Brain microvascular endothelial cell (primary cell): ENCODE measurements at regions not wholly inside any gene's neighbourhood (a gene's known extent, or its start where the extent isn't known, plus 50 kb on each side); places are given as distances from the start of the nearest gene placed in this dataset.

Experiments
- DNase-seq: peaks from one replicate; pipeline ENCODE4 v3.0.0-alpha.2; 2020
- H3K27ac ChIP-seq: fragments of 250-450 bp; sonication (Bioruptor Pico); 2 replicates; pipeline ENCODE4 v1.5.1; 2020; ENCODE audit warnings: mild to moderate bottlenecking, moderate library complexity
- H3K27me3 ChIP-seq: fragments of 250-450 bp; sonication (Bioruptor Pico); replicated peaks from 2 replicates; pipeline ENCODE4 v1.5.1; 2020; ENCODE audit warnings: mild to moderate bottlenecking
- H3K36me3 ChIP-seq: fragments of 250-450 bp; sonication (Bioruptor Pico); replicated peaks from 2 replicates; pipeline ENCODE4 v1.5.1; 2020; ENCODE audit warnings: mild to moderate bottlenecking
- H3K4me3 ChIP-seq: 2 replicates; pipeline ENCODE4 v1.5.1; 2011; ENCODE audit warnings: low read depth, mild to moderate bottlenecking, control low read depth, low read length, moderate library complexity
- CTCF ChIP-seq: IDR thresholded peaks from 2 replicates; pipeline ENCODE4 v1.5.1; 2011; ENCODE audit warnings: low read depth, mild to moderate bottlenecking, moderate library complexity, low read length, control low read depth, inconsistent platforms; ENCODE audit errors: missing control alignments
- in situ Hi-C: cut with HindIII; loops from 2 replicates; pipeline ENCODE4 v1.10.0; 2017; ENCODE audit warnings: low sequenced_read_pairs, low pct_ligation_motif_present

DNA sequence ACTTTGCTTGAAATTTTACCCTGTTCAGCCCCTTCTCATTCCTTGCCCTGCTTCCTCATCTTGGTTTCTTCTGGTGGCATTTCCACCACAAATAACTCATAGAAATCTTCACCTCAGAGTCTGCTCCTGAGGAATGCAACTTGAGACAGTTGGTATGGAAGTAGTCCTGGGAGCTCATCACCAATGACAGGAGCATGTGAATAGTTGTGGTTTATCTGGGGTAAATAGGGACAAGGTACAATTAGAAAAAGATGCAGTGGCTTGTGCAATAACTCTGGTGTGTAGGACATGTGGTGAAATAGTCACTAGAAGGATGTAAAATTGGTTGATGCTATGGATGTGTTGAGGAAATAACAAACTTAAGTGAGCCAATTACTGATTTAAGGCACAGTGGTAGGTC, 72.7 kb upstream of the CHRNA7 start:
- no peak for TF ChIP-seq CTCF
- no peak for DNase-seq
- H3K36me3 ChIP-seq, result no peaks in the 10 kb centered on the region
- no peak overlapping the region for H3K4me3 ChIP-seq
- in situ Hi-C loops, result no loop called here
- no peaks in the 10 kb centered on the region for H3K27me3 ChIP-seq
- no peak overlapping the region for H3K27ac ChIP-seq

DNA sequence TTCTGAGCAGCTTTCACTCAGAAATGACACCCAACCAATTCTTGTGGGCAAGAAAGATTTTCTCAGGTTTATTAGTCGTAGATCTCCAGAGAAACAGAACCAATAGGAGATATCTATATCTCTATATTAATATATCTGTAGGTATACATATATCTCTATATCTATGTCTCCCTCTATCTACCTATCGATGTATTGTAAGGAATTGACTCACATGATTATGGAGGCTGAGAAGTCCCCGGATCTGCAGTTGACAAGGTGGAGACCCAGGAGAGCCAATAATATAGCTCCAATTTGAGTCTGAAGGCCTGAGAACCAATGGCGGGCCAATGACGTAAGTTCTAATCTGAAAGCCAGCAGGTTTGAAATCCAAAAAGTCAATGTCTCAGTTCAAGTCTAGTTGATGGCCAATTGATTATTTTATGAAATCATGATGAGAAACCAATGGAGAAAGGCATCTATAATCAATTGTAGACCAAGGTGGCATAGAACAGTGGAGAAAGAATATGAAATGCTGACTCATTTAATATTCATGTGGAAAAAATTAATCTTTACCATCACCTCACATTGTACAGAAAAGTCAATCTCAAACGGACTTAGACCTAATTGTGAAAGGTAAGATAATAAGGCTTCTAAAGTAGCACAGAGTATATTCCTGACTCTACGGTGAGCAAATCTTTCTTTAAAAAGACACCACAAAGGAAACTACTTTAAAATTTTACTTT, 65.6 kb upstream of the CHRNA7 start:
- Histone ChIP-seq H3K27me3 (no peaks in the 10 kb centered on the region), H3K36me3 (no peaks in the 10 kb centered on the region), H3K27ac (no peak overlapping the region), H3K4me3 (no peak overlapping the region)
- no peak for DNase-seq
- no peak for TF ChIP-seq CTCF
- in situ Hi-C loops, result no loop called here

GRCh38 chr15:31970007-31970406, 60.3 kb upstream of the CHRNA7 start:
- Histone ChIP-seq H3K27ac (no peak overlapping the region), H3K4me3 (no peak overlapping the region), H3K27me3 (no peaks in the 10 kb centered on the region), H3K36me3 (no peaks in the 10 kb centered on the region)
- DNase-seq, result no peak
- TF ChIP-seq CTCF, result no peak
- in situ Hi-C loops, result no loop called here

- in situ Hi-C loops, result no loop called here
- no peak overlapping the region for H3K27ac ChIP-seq
- no peak for DNase-seq
- H3K4me3 ChIP-seq, result no peak overlapping the region
- H3K27me3 ChIP-seq, result no peaks in the 10 kb centered on the region
- no peak for TF ChIP-seq CTCF
- no peaks in the 10 kb centered on the region for H3K36me3 ChIP-seq
Observed at GRCh38 chr15:31973197-31973596, 57.1 kb upstream of the CHRNA7 start.

DNA sequence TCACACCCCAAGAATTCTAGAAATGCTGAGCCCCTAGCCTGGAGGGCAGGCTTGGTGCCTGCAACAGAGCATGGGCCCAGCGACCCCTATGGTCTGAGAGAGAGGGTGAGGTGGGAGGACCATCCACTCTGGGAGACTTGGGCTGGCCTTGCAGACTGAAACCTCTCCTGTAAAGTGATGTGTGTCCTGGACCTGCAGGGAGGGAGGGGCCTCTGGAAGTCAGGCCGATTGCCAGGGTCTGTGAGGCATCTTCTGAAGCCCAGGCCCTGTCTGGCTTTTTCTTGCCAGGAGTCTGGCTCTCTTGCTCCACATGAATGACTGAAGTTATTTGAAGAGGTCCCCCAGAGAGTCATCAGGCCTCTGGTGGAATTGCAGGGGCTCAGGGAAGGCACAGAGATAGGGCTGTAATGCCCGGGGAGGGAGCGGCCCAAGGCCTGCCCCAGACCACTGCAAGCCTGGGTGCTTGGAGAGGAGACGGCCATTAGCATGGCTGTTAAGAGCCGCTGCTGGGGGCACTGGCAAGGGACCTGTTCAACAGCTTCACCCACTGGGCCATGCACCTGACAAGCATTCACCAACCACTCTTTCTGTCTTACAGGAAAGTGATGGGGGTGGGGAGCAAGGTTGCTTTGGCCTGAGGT, 56.0 kb upstream of the CHRNA7 start:
- TF ChIP-seq CTCF, result no peak
- DNase-seq, result no peak
- no peaks in the 10 kb centered on the region for H3K36me3 ChIP-seq
- no peaks in the 10 kb centered on the region for H3K27me3 ChIP-seq
- no peak overlapping the region for H3K27ac ChIP-seq
- no peak overlapping the region for H3K4me3 ChIP-seq
- in situ Hi-C loops, result no loop called here
